Astrocyte of the spinal cord (primary cell): ENCODE measurements at regions not wholly inside any gene's neighbourhood (a gene's known extent, or its start where the extent isn't known, plus 50 kb on each side); places are given as distances from the start of the nearest gene placed in this dataset.
A peak's percentile ranks its signal among the peaks of the same experiment; 100 is the strongest.
"Not testable (repeated sequence)": the region's sequence is repeated elsewhere in the genome, so short reads cannot be mapped to it uniquely, and the experiment has no call there.

Source experiments
- DNase-seq: peaks from one replicate; pipeline ENCODE4 v3.0.0; 2011; ENCODE audit warnings: low read depth, low spot score
- H3K4me3 ChIP-seq: 2 replicates; pipeline ENCODE4 v1.5.1; 2011; ENCODE audit warnings: low read depth, mild to moderate bottlenecking, low read length, moderate library complexity
- CTCF ChIP-seq: IDR thresholded peaks from 2 replicates; pipeline ENCODE4 v1.5.1; 2012; ENCODE audit warnings: low read depth, mild to moderate bottlenecking, low read length, inconsistent platforms
- in situ Hi-C: cut with HindIII; loops from 2 replicates; pipeline ENCODE4 v1.10.0; 2017; ENCODE audit warnings: low sequenced_read_pairs

- no peak for TF ChIP-seq CTCF
Observed at GRCh38 chr5:96207420-96207819, 225.6 kb downstream of the PCSK1 start.

GRCh38 chr5:96203761-96204160 lies 229.3 kb downstream of the PCSK1 start:
- DNase-seq: peak; percentile 55
- TF ChIP-seq CTCF: no peak
- H3K4me3 ChIP-seq: no peak overlapping the region
- in situ Hi-C loops: no loop called here

More at GRCh38 chr5:96207420-96207819, 225.6 kb downstream of the PCSK1 start:
- in situ Hi-C loops: no loop called here
- no peak for DNase-seq
- H3K4me3 ChIP-seq: no peak overlapping the region

- DNase-seq: no peak
- in situ Hi-C loops: no loop called here
- H3K4me3 ChIP-seq: no peak overlapping the region
- TF ChIP-seq CTCF: no peak
Observed at GRCh38 chr5:96201503-96201902, 231.5 kb downstream of the PCSK1 start.

GRCh38 chr5:96200641-96201040 lies 232.4 kb downstream of the PCSK1 start:
- in situ Hi-C loops: no loop called here
- no peak for TF ChIP-seq CTCF
- no peak overlapping the region for H3K4me3 ChIP-seq
- no peak for DNase-seq

- in situ Hi-C loops: no loop called here
- no peak overlapping the region for H3K4me3 ChIP-seq
- no peak for TF ChIP-seq CTCF
- DNase-seq: no peak
Observed at GRCh38 chr5:96199713-96200183, 233.3 kb downstream of the PCSK1 start.

- H3K4me3 ChIP-seq: no peak overlapping the region
- no peak for TF ChIP-seq CTCF
- in situ Hi-C loops: no loop called here
- DNase-seq: peak; percentile 73
Observed at GRCh38 chr5:96198356-96199058, 234.5 kb downstream of the PCSK1 start.

- in situ Hi-C loops, H3K4me3 ChIP-seq, DNase-seq: not testable (repeated sequence)
Observed at GRCh38 chr5:96197767-96198166, 235.3 kb downstream of the PCSK1 start.
